H9 (cell line): ENCODE measurements at regions not wholly inside any gene's neighbourhood (a gene's known extent, or its start where the extent isn't known, plus 50 kb on each side); places are given as distances from the start of the nearest gene placed in this dataset.

ENCODE experiments used
- DNase-seq: peaks from one replicate; pipeline ENCODE4 v3.0.0-alpha.2; 2017
- H2AFZ ChIP-seq: one replicate; pipeline ENCODE4 v1.6.1; 2013; ENCODE audit warnings: mild to moderate bottlenecking, low read length, control low read depth, moderate library complexity
- H2AK5ac ChIP-seq: 2 replicates; pipeline ENCODE4 v1.6.1; 2013; ENCODE audit warnings: low read length, control low read depth, mixed read lengths; ENCODE audit not compliant: insufficient read length
- H2BK120ac ChIP-seq: one replicate; pipeline ENCODE4 v1.6.1; 2013; ENCODE audit warnings: low read depth, mild to moderate bottlenecking, low read length, control low read depth, inconsistent platforms; ENCODE audit not compliant: poor library complexity, severe bottlenecking
- H2BK12ac ChIP-seq: 2 replicates; pipeline ENCODE4 v1.6.1; 2013; ENCODE audit warnings: low read length, control low read depth, mixed read lengths, low read depth; ENCODE audit not compliant: insufficient read length
- H2BK15ac ChIP-seq: 2 replicates; pipeline ENCODE4 v1.6.1; 2013; ENCODE audit warnings: low read depth, low read length, control low read depth
- H2BK20ac ChIP-seq: one replicate; pipeline ENCODE4 v1.6.1; 2013; ENCODE audit warnings: low read depth, mild to moderate bottlenecking, low read length, control low read depth, inconsistent platforms; ENCODE audit not compliant: poor library complexity, severe bottlenecking
- H2BK5ac ChIP-seq: 2 replicates; pipeline ENCODE4 v1.6.1; 2013; ENCODE audit warnings: low read length, control low read depth, mixed read lengths; ENCODE audit not compliant: insufficient read length
- H3K14ac ChIP-seq: 2 replicates; pipeline ENCODE4 v1.6.1; 2013; ENCODE audit warnings: low read length, control low read depth; ENCODE audit not compliant: insufficient read depth
- H3K18ac ChIP-seq: 2 replicates; pipeline ENCODE4 v1.6.1; 2013; ENCODE audit warnings: low read depth, mild to moderate bottlenecking, mixed read lengths, low read length, control low read depth; ENCODE audit not compliant: insufficient read length
- H3K23ac ChIP-seq: 2 replicates; pipeline ENCODE4 v1.6.1; 2013; ENCODE audit warnings: low read length, control low read depth, mixed read lengths, low read depth; ENCODE audit not compliant: insufficient read length
- H3K23me2 ChIP-seq: 2 replicates; pipeline ENCODE4 v1.6.1; 2013; ENCODE audit warnings: low read depth, mild to moderate bottlenecking, mixed read lengths, low read length, control low read depth; ENCODE audit not compliant: insufficient read length, poor library complexity, severe bottlenecking
- H3K27ac ChIP-seq: 2 replicates; pipeline ENCODE4 v1.5.1; 2013; ENCODE audit warnings: low read length, control low read depth, mixed read lengths, low read depth; ENCODE audit not compliant: insufficient read length
- H3K27me3 ChIP-seq: 2 replicates; pipeline ENCODE4 v1.6.1; 2013; ENCODE audit warnings: low read length, control low read depth, inconsistent platforms; ENCODE audit not compliant: insufficient read depth
- H3K4ac ChIP-seq: 2 replicates; pipeline ENCODE4 v1.6.1; 2013; ENCODE audit warnings: low read depth, mild to moderate bottlenecking, control low read depth, inconsistent platforms, low read length, moderate library complexity
- H3K4me1 ChIP-seq: 2 replicates; pipeline ENCODE4 v1.6.1; 2013; ENCODE audit warnings: low read length, control low read depth, inconsistent platforms; ENCODE audit not compliant: insufficient read depth
- H3K4me2 ChIP-seq: 2 replicates; pipeline ENCODE4 v1.6.1; 2013; ENCODE audit warnings: low read length, control low read depth, mixed read lengths; ENCODE audit not compliant: insufficient read length, insufficient read depth
- H3K56ac ChIP-seq: 2 replicates; pipeline ENCODE4 v1.6.1; 2013; ENCODE audit warnings: low read depth, mild to moderate bottlenecking, mixed read lengths, low read length, control low read depth; ENCODE audit not compliant: insufficient read length
- H3K79me1 ChIP-seq: 2 replicates; pipeline ENCODE4 v1.6.1; 2013; ENCODE audit warnings: low read depth, mild to moderate bottlenecking, moderate library complexity, low read length, control low read depth, inconsistent platforms; ENCODE audit not compliant: insufficient read depth, poor library complexity, severe bottlenecking
- H3K79me2 ChIP-seq: 2 replicates; pipeline ENCODE4 v1.6.1; 2013; ENCODE audit warnings: low read length, control low read depth, inconsistent platforms; ENCODE audit not compliant: insufficient read depth
- H3K9ac ChIP-seq: 2 replicates; pipeline ENCODE4 v1.6.1; 2013; ENCODE audit warnings: low read length, control low read depth, mixed read lengths; ENCODE audit not compliant: insufficient read length; ENCODE audit errors: extremely low read depth
- H3K9me3 ChIP-seq: one replicate; pipeline ENCODE4 v1.6.1; 2013; ENCODE audit warnings: low read depth, low read length, inconsistent platforms; ENCODE audit not compliant: control insufficient read depth
- H3T11ph ChIP-seq: one replicate; pipeline ENCODE4 v1.6.1; 2013; ENCODE audit warnings: mild to moderate bottlenecking, low read length, control low read depth, inconsistent platforms
- H4K20me1 ChIP-seq: one replicate; pipeline ENCODE4 v1.6.1; 2013; ENCODE audit not compliant: control insufficient read depth, insufficient read length, insufficient read depth
- H4K5ac ChIP-seq: 2 replicates; pipeline ENCODE4 v1.6.1; 2013; ENCODE audit warnings: low read depth, mild to moderate bottlenecking, mixed read lengths, low read length, control low read depth; ENCODE audit not compliant: insufficient read length
- H4K8ac ChIP-seq: replicated peaks from 2 replicates; pipeline ENCODE4 v1.6.1; 2013; ENCODE audit warnings: low read length, control low read depth, mixed read lengths, low read depth; ENCODE audit not compliant: insufficient read length
- H4K91ac ChIP-seq: 2 replicates; pipeline ENCODE4 v1.6.1; 2013; ENCODE audit warnings: low read depth, mild to moderate bottlenecking, moderate library complexity, mixed read lengths, low read length, control low read depth; ENCODE audit not compliant: insufficient read length
- H3K27ac Mint-ChIP-seq, 3 experiments: 2 replicates in 2 of 3; 3 replicates in 1 of 3; pipeline ENCODE4 v1.8.0; 2020 to 2021; ENCODE audit warnings: mixed read lengths in 3 of 3, mild to moderate bottlenecking in 1 of 3, moderate library complexity in 1 of 3
- H3K27me3 Mint-ChIP-seq: 2 replicates; pipeline ENCODE4 v1.8.0; 2021; ENCODE audit warnings: low read depth, mild to moderate bottlenecking, moderate library complexity, mixed read lengths
- H3K36me3 Mint-ChIP-seq, 3 experiments: 2 replicates in 2 of 3; 3 replicates in 1 of 3; pipeline ENCODE4 v1.8.0; 2020 to 2021; ENCODE audit warnings: low read depth in 3 of 3, mixed read lengths in 3 of 3; ENCODE audit not compliant: insufficient read depth in 1 of 3
- H3K4me1 Mint-ChIP-seq, 2 experiments: 2 replicates each; pipeline ENCODE4 v1.8.0; 2020; ENCODE audit warnings: mixed read lengths in 2 of 2
- H3K4me3 Mint-ChIP-seq, 2 experiments: 2 replicates in 1 of 2; 3 replicates in 1 of 2; pipeline ENCODE4 v1.8.0; 2020 to 2021; ENCODE audit warnings: mild to moderate bottlenecking in 2 of 2, mixed read lengths in 2 of 2, moderate library complexity in 1 of 2
- H3K9me3 Mint-ChIP-seq, 2 experiments: 2 replicates in 1 of 2; 3 replicates in 1 of 2; pipeline ENCODE4 v1.8.0; 2020; ENCODE audit warnings: mild to moderate bottlenecking in 2 of 2, mixed read lengths in 2 of 2, moderate library complexity in 1 of 2
- WGBS: extraction: QIAGEN DNeasy Blood & Tissue Kit; methylation state at CpG from one replicate; pipeline ENCODE4 v1.1.7; 2013; ENCODE audit warnings: missing lambda C conversion rate, low lambda C conversion rate, mixed read lengths; ENCODE audit not compliant: insufficient read length; ENCODE audit errors: extremely low coverage; 5-methylcytosine and 5-hydroxymethylcytosine counted together
- TF ChIP-seq, protein P1 (sequence below): fragments of 200-600 bp; sonication (generic); conservative IDR thresholded peaks from 3 replicates; pipeline ENCODE4 v1.8.0; 2021; ENCODE audit warnings: antibody characterized with exemption, mild to moderate bottlenecking

DNA sequence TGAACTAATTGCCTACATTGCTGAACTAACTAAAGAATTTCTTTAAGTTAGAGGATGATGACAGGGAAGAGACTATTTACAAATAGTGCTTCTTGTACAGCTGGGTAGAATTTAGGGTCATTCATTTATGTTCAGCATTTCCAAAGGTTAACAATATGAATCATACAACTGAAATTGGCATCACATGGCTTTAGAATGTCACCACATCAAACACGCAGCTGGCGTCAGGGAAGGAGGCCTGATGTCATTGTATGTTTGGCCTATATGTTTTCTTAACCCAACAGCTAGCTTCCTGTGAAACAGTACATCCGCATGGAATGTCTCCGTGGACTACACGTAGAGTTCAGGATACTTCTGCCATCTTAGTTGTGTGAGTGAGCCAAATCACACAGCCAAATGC lies 99.0 kb upstream of the TNFSF11 start:
- no CpG with 5 or more reads among the region's 5 CpGs for WGBS
- Histone ChIP-seq H2AK5ac (no peak overlapping the region), H4K5ac (no peak overlapping the region), H2AFZ (no peak overlapping the region), H3K56ac (no peak overlapping the region), H2BK5ac (no peak overlapping the region), H3T11ph (no peak overlapping the region), H4K8ac (no peak overlapping the region), H3K79me2 (no peaks in the 10 kb centered on the region), H3K4me2 (no peak overlapping the region), H2BK20ac (no peak overlapping the region), H4K91ac (no peak overlapping the region), H2BK15ac (no peak overlapping the region), H3K4ac (no peak overlapping the region), H2BK120ac (no peak overlapping the region), H4K20me1 (no peaks in the 10 kb centered on the region), H3K23ac (no peak overlapping the region), H2BK12ac (no peak overlapping the region), H3K9me3 (peaks cover 9% of the 10 kb centered on the region), H3K18ac (no peak overlapping the region), H3K9ac (no peak overlapping the region), H3K79me1 (no peaks in the 10 kb centered on the region), H3K27me3 (no peaks in the 10 kb centered on the region), H3K27ac (no peak overlapping the region), H3K4me1 (no peaks in the 10 kb centered on the region), H3K23me2 (no peaks in the 10 kb centered on the region), H3K14ac (no peak overlapping the region)
- Mint-ChIP-seq H3K9me3 (peaks cover 12 to 15% of the 10 kb centered on the region in 2 experiments), H3K27me3 (no peaks in the 10 kb centered on the region), H3K4me1 (peaks cover 3 to 5% of the 10 kb centered on the region in 2 experiments; a peak in 3 of 4 replicates), H3K36me3 (peaks cover 2 to 14% (median 4%) of the 10 kb centered on the region in 3 experiments; a peak in 6 of 7 replicates), H3K4me3 (no peak overlapping the region), H3K27ac (no peak overlapping the region)
- TF ChIP-seq, protein P1, sequence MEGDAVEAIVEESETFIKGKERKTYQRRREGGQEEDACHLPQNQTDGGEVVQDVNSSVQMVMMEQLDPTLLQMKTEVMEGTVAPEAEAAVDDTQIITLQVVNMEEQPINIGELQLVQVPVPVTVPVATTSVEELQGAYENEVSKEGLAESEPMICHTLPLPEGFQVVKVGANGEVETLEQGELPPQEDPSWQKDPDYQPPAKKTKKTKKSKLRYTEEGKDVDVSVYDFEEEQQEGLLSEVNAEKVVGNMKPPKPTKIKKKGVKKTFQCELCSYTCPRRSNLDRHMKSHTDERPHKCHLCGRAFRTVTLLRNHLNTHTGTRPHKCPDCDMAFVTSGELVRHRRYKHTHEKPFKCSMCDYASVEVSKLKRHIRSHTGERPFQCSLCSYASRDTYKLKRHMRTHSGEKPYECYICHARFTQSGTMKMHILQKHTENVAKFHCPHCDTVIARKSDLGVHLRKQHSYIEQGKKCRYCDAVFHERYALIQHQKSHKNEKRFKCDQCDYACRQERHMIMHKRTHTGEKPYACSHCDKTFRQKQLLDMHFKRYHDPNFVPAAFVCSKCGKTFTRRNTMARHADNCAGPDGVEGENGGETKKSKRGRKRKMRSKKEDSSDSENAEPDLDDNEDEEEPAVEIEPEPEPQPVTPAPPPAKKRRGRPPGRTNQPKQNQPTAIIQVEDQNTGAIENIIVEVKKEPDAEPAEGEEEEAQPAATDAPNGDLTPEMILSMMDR = no peak
- no peak for DNase-seq
